22Rv1 (cell line): ENCODE measurements at regions not wholly inside any gene's neighbourhood (a gene's known extent, or its start where the extent isn't known, plus 50 kb on each side); places are given as distances from the start of the nearest gene placed in this dataset.

Experiments used
- ZFX ChIP-seq: fragments of 450-650 bp; IDR thresholded peaks from 2 replicates; pipeline ENCODE4 v1.6.1; 2017; ENCODE audit warnings: antibody characterized with exemption, borderline replicate concordance
- TF ChIP-seq, protein P1 (sequence below): fragments of 450-650 bp; IDR thresholded peaks from 2 replicates; pipeline ENCODE4 v1.5.1; 2017; ENCODE audit warnings: mild to moderate bottlenecking

DNA sequence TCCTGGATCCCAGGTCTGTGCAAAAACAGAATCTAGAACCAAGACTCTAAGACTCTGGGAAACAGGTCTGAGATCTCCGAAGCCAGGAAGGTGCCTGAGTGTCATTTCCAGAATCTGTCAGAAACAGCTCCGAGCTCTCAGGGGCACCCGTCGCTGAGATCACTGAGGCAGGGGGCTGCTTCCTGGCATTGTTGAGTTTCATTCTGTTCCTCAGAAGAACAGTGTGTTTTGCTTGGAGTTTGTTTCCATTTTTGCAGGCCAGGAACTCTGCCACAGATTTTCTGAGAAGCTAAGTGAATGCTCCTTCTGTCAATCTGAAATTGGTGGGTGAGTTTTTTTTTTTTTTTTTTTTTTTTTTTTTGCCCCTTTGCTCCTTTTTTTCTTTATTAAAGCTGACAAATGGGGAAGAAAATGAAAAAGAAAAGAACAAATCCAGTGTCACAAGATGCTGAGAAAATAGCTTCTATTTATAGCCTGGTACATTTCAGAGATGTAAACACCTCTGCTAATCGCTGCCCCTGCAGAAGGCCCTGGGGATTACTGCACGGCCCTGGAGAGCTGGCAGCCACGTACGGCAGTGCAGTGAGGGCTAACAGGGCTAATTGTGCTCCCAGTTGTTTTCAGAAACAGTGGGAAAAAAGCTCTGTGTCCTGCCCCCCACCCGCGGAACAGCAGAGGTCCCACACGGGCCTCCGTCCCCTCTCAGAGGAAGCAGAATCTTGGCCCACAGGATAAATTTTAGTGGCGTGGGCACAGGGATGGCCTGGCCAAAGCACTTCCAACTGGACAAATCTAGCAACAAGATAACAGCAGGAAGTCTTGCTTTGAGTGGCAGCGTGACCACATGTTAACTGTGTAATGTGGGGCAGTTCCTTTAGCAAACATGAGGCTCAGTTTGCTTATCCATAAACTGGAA lies 237.6 kb upstream of the IRS2 start:
- TF ChIP-seq, protein P1, sequence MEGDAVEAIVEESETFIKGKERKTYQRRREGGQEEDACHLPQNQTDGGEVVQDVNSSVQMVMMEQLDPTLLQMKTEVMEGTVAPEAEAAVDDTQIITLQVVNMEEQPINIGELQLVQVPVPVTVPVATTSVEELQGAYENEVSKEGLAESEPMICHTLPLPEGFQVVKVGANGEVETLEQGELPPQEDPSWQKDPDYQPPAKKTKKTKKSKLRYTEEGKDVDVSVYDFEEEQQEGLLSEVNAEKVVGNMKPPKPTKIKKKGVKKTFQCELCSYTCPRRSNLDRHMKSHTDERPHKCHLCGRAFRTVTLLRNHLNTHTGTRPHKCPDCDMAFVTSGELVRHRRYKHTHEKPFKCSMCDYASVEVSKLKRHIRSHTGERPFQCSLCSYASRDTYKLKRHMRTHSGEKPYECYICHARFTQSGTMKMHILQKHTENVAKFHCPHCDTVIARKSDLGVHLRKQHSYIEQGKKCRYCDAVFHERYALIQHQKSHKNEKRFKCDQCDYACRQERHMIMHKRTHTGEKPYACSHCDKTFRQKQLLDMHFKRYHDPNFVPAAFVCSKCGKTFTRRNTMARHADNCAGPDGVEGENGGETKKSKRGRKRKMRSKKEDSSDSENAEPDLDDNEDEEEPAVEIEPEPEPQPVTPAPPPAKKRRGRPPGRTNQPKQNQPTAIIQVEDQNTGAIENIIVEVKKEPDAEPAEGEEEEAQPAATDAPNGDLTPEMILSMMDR, result no peak
- no peak for TF ChIP-seq ZFX
